GM18502 (cell line): ENCODE measurements at regions not wholly inside any gene's neighbourhood (a gene's known extent, or its start where the extent isn't known, plus 50 kb on each side); places are given as distances from the start of the nearest gene placed in this dataset.

Experiments used
- ATAC-seq: cut with Tn5 transposase; IDR thresholded peaks from one replicate; pipeline ENCODE4 v1.9.1; 2021; ENCODE audit warnings: mild to moderate bottlenecking; ENCODE audit not compliant: unreplicated experiment, poor library complexity

GRCh38 chr4:149296503-149296902 lies 519.1 kb downstream of the IQCM start:
- ATAC-seq = no peak

- ATAC-seq = no peak
Measured at GRCh38 chr4:149296084-149296483, 519.6 kb downstream of the IQCM start.

GRCh38 chr4:149294601-149295000 lies 521.0 kb downstream of the IQCM start:
- ATAC-seq = no peak

- ATAC-seq = no peak
Measured at GRCh38 chr4:149293046-149293649, 522.5 kb downstream of the IQCM start.

GRCh38 chr4:149292425-149293007 lies 523.1 kb downstream of the IQCM start:
- no peak for ATAC-seq

- ATAC-seq = no peak
Measured at GRCh38 chr4:149291463-149291862, 524.2 kb downstream of the IQCM start.

- ATAC-seq = no peak
Measured at GRCh38 chr4:149280806-149281205, 534.8 kb downstream of the IQCM start.

GRCh38 chr4:149279776-149280175 lies 535.9 kb downstream of the IQCM start:
- no peak for ATAC-seq

GRCh38 chr4:149279331-149279730 lies 536.3 kb downstream of the IQCM start:
- no peak for ATAC-seq

- ATAC-seq = no peak
Measured at GRCh38 chr4:149277705-149278104, 537.9 kb downstream of the IQCM start.

- ATAC-seq = no peak
Measured at GRCh38 chr4:149269835-149270234, 545.8 kb downstream of the IQCM start.

- ATAC-seq = no peak
Measured at GRCh38 chr4:149266301-149266700, 549.3 kb downstream of the IQCM start.

- ATAC-seq = no peak
Measured at GRCh38 chr4:149265645-149266044, 550.0 kb downstream of the IQCM start.

- ATAC-seq = peak; percentile 96
Measured at GRCh38 chr4:149264093-149264733, 551.4 kb downstream of the IQCM start.

- no peak for ATAC-seq
Measured at GRCh38 chr4:149248191-149248764, 567.4 kb downstream of the IQCM start.

GRCh38 chr4:149247164-149247563 lies 568.5 kb downstream of the IQCM start:
- ATAC-seq = no peak

- ATAC-seq = no peak
Measured at GRCh38 chr4:149245333-149245732, 570.3 kb downstream of the IQCM start.

GRCh38 chr4:149238097-149238496 lies 577.5 kb downstream of the IQCM start:
- no peak for ATAC-seq

GRCh38 chr4:149234798-149235197 lies 580.8 kb downstream of the IQCM start:
- ATAC-seq = no peak

- ATAC-seq = no peak
Measured at GRCh38 chr4:149223659-149224058, 592.0 kb downstream of the IQCM start.

- ATAC-seq = no peak
Measured at GRCh38 chr4:149218672-149219071, 597.0 kb downstream of the IQCM start.

GRCh38 chr4:149214301-149214700 lies 601.3 kb downstream of the IQCM start:
- ATAC-seq = no peak
